Activated T-cell treated with anti-CD3 and anti-CD28 coated beads, Interleukin-2, amount 50 U/mL, for 24 hours (primary cell): ENCODE measurements at regions not wholly inside any gene's neighbourhood (a gene's known extent, or its start where the extent isn't known, plus 50 kb on each side); places are given as distances from the start of the nearest gene placed in this dataset.
"Not testable (repeated sequence)": the region's sequence is repeated elsewhere in the genome, so short reads cannot be mapped to it uniquely, and the experiment has no call there.

Source experiments
- DNase-seq: peaks from one replicate; pipeline ENCODE4 v3.0.0-alpha.2; 2020
- H3K27ac Mint-ChIP-seq: 2 replicates; pipeline ENCODE4 v1.8.0; 2020; ENCODE audit warnings: mild to moderate bottlenecking, mixed read lengths
- H3K27me3 Mint-ChIP-seq: 2 replicates; pipeline ENCODE4 v1.8.0; 2020; ENCODE audit warnings: mixed read lengths
- H3K36me3 Mint-ChIP-seq: 2 replicates; pipeline ENCODE4 v1.8.0; 2020; ENCODE audit warnings: low read depth, mixed read lengths
- H3K4me1 Mint-ChIP-seq: 2 replicates; pipeline ENCODE4 v1.8.0; 2020; ENCODE audit warnings: low read depth, mixed read lengths
- H3K4me3 Mint-ChIP-seq: 2 replicates; pipeline ENCODE4 v1.8.0; 2020; ENCODE audit warnings: mild to moderate bottlenecking, moderate library complexity, mixed read lengths
- H3K9me3 Mint-ChIP-seq: 2 replicates; pipeline ENCODE4 v1.8.0; 2020; ENCODE audit warnings: mixed read lengths

- no peaks in the 10 kb centered on the region for H3K4me1 Mint-ChIP-seq
- H3K27ac Mint-ChIP-seq, result no peak overlapping the region
- H3K9me3 Mint-ChIP-seq, result peaks cover 4% of the 10 kb centered on the region
- no peak overlapping the region for H3K4me3 Mint-ChIP-seq
- H3K27me3 Mint-ChIP-seq, result no peaks in the 10 kb centered on the region
- no peak for DNase-seq
- no peaks in the 10 kb centered on the region for H3K36me3 Mint-ChIP-seq
These were observed 295.4 kb upstream of the PIK3C3 start for GRCh38 chr18:41659438-41660130.

- no peak for DNase-seq
- H3K36me3 Mint-ChIP-seq, result no peaks in the 10 kb centered on the region
- no peaks in the 10 kb centered on the region for H3K27me3 Mint-ChIP-seq
- H3K27ac Mint-ChIP-seq, result no peak overlapping the region
- H3K4me1 Mint-ChIP-seq, result no peaks in the 10 kb centered on the region
- peaks cover 4% of the 10 kb centered on the region for H3K9me3 Mint-ChIP-seq
- H3K4me3 Mint-ChIP-seq, result no peak overlapping the region
These were observed 297.8 kb upstream of the PIK3C3 start for GRCh38 chr18:41657189-41657588.

DNA sequence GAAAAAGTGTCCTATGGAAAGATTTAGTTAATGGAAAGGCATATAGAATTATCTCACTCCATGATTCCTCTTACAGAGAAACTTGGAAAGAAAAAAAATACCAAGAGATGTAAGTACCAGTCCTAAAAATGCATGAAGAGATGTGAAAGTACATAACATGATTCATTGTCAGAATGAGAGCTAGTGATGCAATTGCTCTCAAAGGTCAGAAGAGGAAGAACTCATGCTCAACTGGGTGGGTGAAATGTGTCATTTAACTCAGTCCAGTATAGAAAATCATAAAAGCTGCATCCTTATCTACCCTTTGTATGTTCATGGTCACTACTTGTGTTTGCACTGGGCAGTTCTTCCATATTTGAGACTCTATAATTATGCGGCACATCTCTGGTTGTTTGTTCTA, 300.0 kb upstream of the PIK3C3 start:
- no peak overlapping the region for H3K4me3 Mint-ChIP-seq
- no peaks in the 10 kb centered on the region for H3K36me3 Mint-ChIP-seq
- no peak overlapping the region for H3K27ac Mint-ChIP-seq
- H3K9me3 Mint-ChIP-seq, result peaks cover 6% of the 10 kb centered on the region
- no peaks in the 10 kb centered on the region for H3K4me1 Mint-ChIP-seq
- H3K27me3 Mint-ChIP-seq, result no peaks in the 10 kb centered on the region
- DNase-seq, result no peak

DNA sequence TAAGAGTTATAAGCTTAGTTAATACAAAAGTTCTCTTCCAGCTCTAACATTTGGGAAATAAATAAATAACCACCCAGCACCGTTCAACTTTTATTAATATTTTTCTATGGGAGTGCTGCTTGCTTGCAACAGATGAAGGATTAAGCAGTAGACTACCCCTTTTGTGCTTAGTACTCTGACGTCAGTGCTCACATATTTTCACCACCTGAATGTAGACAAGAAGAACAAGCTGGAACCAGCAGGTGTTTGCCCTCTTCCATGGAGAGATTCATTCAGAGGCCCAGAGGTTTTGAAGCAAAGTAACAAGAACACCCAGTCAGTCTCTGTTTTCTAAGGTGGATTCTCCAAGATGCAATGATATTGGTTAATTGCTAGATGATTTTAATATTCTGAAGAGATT, 307.1 kb upstream of the PIK3C3 start:
- Mint-ChIP-seq H3K36me3 (no peaks in the 10 kb centered on the region), H3K4me3 (no peak overlapping the region), H3K27ac (no peak overlapping the region), H3K4me1 (no peaks in the 10 kb centered on the region), H3K9me3 (peaks cover 2% of the 10 kb centered on the region), H3K27me3 (no peaks in the 10 kb centered on the region)
- no peak for DNase-seq

DNA sequence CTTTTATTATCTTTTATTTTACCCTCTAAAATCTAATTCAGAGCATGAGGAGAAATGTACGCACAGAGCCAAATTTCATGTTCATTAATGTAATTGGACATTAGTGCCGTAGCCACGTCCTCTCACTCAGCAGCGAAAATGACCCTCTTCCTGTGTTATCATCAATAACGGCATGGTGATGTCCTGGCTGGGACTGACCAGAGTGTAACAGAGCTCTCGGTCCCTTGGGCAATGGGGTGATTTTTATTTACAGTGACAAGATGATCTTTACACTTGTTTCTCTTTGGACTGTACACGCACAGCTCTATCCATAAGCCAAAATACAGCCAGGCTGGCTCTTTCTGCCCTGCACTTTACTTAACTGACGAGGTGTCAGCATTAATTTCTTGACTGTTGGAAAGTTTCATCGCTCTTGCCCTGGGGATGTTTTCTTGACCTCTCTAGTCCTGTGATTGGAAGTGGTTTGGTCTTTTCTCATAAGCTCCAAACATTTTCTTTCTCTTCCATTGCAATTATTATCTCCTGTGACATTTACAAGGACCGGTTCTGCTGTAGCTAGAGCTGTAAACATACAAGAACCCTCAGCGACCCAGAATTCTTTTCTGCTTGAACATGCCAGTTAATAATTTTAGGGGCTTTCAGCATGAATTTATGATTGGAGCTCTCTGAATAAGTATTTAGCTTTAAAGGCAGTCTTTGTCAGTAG, 308.0 kb upstream of the PIK3C3 start:
- Mint-ChIP-seq H3K27me3 (no peaks in the 10 kb centered on the region), H3K9me3 (peaks cover 2% of the 10 kb centered on the region), H3K4me3 (no peak overlapping the region), H3K36me3 (no peaks in the 10 kb centered on the region), H3K4me1 (no peaks in the 10 kb centered on the region), H3K27ac (no peak overlapping the region)
- no peak for DNase-seq

DNA sequence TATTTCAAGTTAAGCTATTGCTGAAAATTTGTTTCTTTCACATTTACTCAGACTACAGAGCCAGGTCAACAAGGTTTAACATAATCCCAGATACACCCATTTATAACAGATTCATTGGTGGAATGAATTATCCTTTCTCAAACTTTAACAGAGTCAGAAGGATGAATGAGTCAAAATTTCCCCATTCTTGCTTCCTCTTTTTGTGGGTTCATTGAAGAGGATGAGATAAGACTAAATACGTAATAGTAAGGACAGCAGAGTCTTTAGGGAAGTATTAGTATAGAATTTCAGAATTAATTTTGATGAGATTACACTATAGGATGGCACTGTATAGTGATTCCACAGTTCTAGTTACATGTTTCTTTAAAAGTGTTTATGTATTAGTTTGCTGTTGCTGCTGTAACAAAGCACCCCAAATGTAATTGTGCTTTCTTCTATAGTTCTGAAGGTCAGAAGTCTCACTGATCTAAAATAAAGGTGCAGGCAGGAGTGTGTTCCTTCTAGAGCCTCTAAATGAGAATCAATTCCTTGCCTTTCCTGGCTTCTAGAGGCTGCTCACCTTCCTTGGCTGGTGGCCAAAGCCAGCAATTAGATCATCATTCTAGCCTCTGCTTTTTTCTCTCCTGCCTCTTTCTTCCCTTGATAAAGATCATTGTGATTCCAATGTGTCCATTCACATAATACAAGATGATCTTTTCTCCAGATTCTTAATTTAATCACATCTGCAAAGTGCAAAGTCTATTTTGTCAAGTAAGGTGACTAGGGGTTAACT, 309.3 kb upstream of the PIK3C3 start:
- H3K9me3 Mint-ChIP-seq, result no peaks in the 10 kb centered on the region
- no peak overlapping the region for H3K4me3 Mint-ChIP-seq
- no peaks in the 10 kb centered on the region for H3K36me3 Mint-ChIP-seq
- no peak for DNase-seq
- H3K4me1 Mint-ChIP-seq, result no peaks in the 10 kb centered on the region
- H3K27ac Mint-ChIP-seq, result no peak overlapping the region
- H3K27me3 Mint-ChIP-seq, result no peaks in the 10 kb centered on the region

- H3K36me3 Mint-ChIP-seq, result no peaks in the 10 kb centered on the region
- no peak overlapping the region for H3K27ac Mint-ChIP-seq
- H3K27me3 Mint-ChIP-seq, result no peaks in the 10 kb centered on the region
- no peak for DNase-seq
- H3K9me3 Mint-ChIP-seq, result no peaks in the 10 kb centered on the region
- no peak overlapping the region for H3K4me3 Mint-ChIP-seq
- no peaks in the 10 kb centered on the region for H3K4me1 Mint-ChIP-seq
These were observed 310.6 kb upstream of the PIK3C3 start for GRCh38 chr18:41644466-41644865.

- no peaks in the 10 kb centered on the region for H3K36me3 Mint-ChIP-seq
- H3K27me3 Mint-ChIP-seq, result no peaks in the 10 kb centered on the region
- no peaks in the 10 kb centered on the region for H3K4me1 Mint-ChIP-seq
- no peak overlapping the region for H3K27ac Mint-ChIP-seq
- no peaks in the 10 kb centered on the region for H3K9me3 Mint-ChIP-seq
- no peak overlapping the region for H3K4me3 Mint-ChIP-seq
- no peak for DNase-seq
These were observed 311.6 kb upstream of the PIK3C3 start for GRCh38 chr18:41643427-41643826.

- no peak overlapping the region for H3K4me3 Mint-ChIP-seq
- no peak for DNase-seq
- H3K27me3 Mint-ChIP-seq, result no peaks in the 10 kb centered on the region
- H3K4me1 Mint-ChIP-seq, result no peaks in the 10 kb centered on the region
- H3K27ac Mint-ChIP-seq, result no peak overlapping the region
- H3K9me3 Mint-ChIP-seq, result no peaks in the 10 kb centered on the region
- H3K36me3 Mint-ChIP-seq, result no peaks in the 10 kb centered on the region
These were observed 312.3 kb upstream of the PIK3C3 start for GRCh38 chr18:41642756-41643155.

GRCh38 chr18:41639218-41639617, 315.8 kb upstream of the PIK3C3 start:
- H3K36me3 Mint-ChIP-seq, result no peaks in the 10 kb centered on the region
- H3K27me3 Mint-ChIP-seq, result no peaks in the 10 kb centered on the region
- no peaks in the 10 kb centered on the region for H3K9me3 Mint-ChIP-seq
- DNase-seq, result no peak
- H3K4me3 Mint-ChIP-seq, result no peak overlapping the region
- no peaks in the 10 kb centered on the region for H3K4me1 Mint-ChIP-seq
- no peak overlapping the region for H3K27ac Mint-ChIP-seq

DNA sequence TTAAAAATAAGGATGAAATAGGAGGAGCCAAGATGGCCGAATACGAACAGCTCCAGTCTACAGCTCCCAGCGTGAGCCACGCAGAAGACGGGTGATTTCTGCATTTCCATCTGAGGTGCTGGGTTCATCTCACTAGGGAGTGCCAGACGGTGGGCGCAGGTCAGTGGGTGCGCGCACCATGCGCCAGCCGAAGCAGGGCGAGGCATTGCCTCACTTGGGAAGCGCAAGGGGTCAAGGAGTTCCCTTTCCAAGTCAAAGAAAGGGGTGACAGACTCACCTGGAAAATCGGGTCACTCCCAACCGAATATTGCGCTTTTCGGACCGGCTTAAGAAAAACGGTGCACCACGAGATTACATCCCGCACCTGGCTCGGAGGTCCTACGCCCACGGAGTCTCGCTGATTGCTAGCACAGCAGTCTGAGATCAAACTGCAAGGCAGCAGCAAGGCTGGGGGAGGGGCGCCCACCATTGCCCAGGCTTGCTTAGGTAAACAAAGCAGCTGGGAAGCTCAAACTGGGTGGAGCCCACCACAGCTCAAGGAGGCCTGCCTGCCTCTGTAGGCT, 323.2 kb upstream of the PIK3C3 start:
- not testable (repeated sequence) for H3K27me3 Mint-ChIP-seq, H3K9me3 Mint-ChIP-seq, H3K36me3 Mint-ChIP-seq, DNase-seq, H3K4me3 Mint-ChIP-seq, H3K4me1 Mint-ChIP-seq, H3K27ac Mint-ChIP-seq

GRCh38 chr18:41630232-41630886, 324.7 kb upstream of the PIK3C3 start:
- Mint-ChIP-seq H3K36me3 (no peaks in the 10 kb centered on the region), H3K27ac (no peak overlapping the region), H3K27me3 (no peaks in the 10 kb centered on the region), H3K4me1 (no peaks in the 10 kb centered on the region), H3K9me3 (peaks cover 11% of the 10 kb centered on the region), H3K4me3 (no peak overlapping the region)
- DNase-seq, result no peak

DNA sequence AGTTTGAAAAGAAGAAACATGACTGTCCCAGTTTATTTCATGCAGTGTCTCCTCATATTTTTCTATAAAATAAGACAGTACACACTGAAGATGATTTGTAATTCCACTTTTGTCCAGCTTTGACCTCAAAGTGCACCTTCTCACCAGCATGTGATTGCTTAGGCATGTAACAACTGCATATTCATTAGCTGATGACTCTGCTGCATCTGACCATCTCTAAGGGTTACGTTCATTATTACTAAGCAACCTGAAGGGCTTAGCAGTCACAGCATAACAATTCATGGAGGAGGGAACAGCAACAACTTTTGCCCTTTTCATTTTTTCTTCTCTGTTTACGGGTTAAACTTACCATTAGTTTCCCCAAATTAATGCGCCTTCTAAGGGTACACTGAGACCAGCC, 330.6 kb upstream of the PIK3C3 start:
- DNase-seq, result no peak
- H3K27ac Mint-ChIP-seq, result no peak overlapping the region
- no peaks in the 10 kb centered on the region for H3K27me3 Mint-ChIP-seq
- no peaks in the 10 kb centered on the region for H3K36me3 Mint-ChIP-seq
- H3K4me3 Mint-ChIP-seq, result no peak overlapping the region
- peaks cover 3% of the 10 kb centered on the region for H3K9me3 Mint-ChIP-seq
- no peaks in the 10 kb centered on the region for H3K4me1 Mint-ChIP-seq

DNA sequence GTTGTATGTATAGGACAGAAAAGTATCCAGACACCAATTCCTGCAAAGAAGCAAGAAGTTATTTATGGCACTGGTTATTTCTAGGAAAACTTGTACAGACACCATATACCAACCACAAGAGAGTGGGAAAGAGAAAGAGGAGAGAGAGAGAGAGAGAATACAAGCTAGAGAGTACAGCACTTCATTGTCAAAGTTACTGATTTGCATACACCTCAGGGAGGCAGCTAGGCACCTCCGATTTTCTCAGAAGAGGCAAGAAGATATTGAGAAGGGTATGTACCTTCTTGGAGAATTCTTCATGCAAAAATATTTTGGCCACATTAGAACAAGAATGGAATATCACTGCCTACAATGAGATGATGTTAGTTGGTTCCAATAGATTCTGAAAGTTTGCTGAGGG, 333.9 kb upstream of the PIK3C3 start:
- H3K27me3 Mint-ChIP-seq, result no peaks in the 10 kb centered on the region
- no peaks in the 10 kb centered on the region for H3K36me3 Mint-ChIP-seq
- H3K4me1 Mint-ChIP-seq, result no peaks in the 10 kb centered on the region
- no peak for DNase-seq
- no peak overlapping the region for H3K4me3 Mint-ChIP-seq
- H3K9me3 Mint-ChIP-seq, result peaks cover 6% of the 10 kb centered on the region
- H3K27ac Mint-ChIP-seq, result no peak overlapping the region
